GM12878 (cell line): ENCODE measurements at regions not wholly inside any gene's neighbourhood (a gene's known extent, or its start where the extent isn't known, plus 50 kb on each side); places are given as distances from the start of the nearest gene placed in this dataset.

Experiments
- ATAC-seq: fragments of 200-7000 bp; cut with Tn5 transposase; 3 replicates; pipeline ENCODE4 v1.9.1; 2020; ENCODE audit warnings: mild to moderate bottlenecking, moderate library complexity
- BruUV-seq: library from RNA; stranded (reverse); fragments of 400-500 nt; replicated peaks from 2 replicates; lab custom pipeline; 2021; lab: Mats Ljungman, UMichigan
- CTCF ChIA-PET: fragments of 300-600 bp; sonication (Branson Sonifier 250); formaldehyde crosslinking; extraction: SDS; loops from one replicate; lab custom pipeline; 2021; ENCODE audit warnings: inconsistent platforms; lab: Yijun Ruan, JAX
- POLR2A ChIA-PET: fragments of 350-600 bp; formaldehyde crosslinking; extraction: SDS; loops from one replicate; lab custom pipeline; 2021; ENCODE audit warnings: inconsistent platforms; lab: Charles Lee
- RAD21 ChIA-PET: fragments of 300-600 bp; sonication (Branson Sonifier 250); formaldehyde crosslinking; loops from one replicate; lab custom pipeline; 2023; ENCODE audit warnings: antibody characterized with exemption; ENCODE audit not compliant: unreplicated experiment; lab: Charles Lee
- SMC1A ChIA-PET: fragments of 300-600 bp; sonication (Branson Sonifier 250); formaldehyde crosslinking; loops from one replicate; lab custom pipeline; 2023; ENCODE audit not compliant: unreplicated experiment, uncharacterized antibody; lab: Charles Lee
- DNase-seq: peaks from one replicate; pipeline ENCODE4 v3.0.0-alpha.2; 2011; ENCODE audit warnings: low read depth, low spot score
- FAIRE-seq: peaks from 3 replicates; lab custom pipeline; 2011; peaks lifted over from hg19 to GRCh38; lab: Jason Lieb, UNC
- H2AFZ ChIP-seq: 2 replicates; pipeline ENCODE4 v1.6.0; 2011; ENCODE audit warnings: low read depth, low read length, control low read depth; ENCODE audit not compliant: control insufficient read depth
- H3K27ac ChIP-seq: 2 replicates; pipeline ENCODE4 v1.5.1; 2011; ENCODE audit warnings: control low read depth; ENCODE audit not compliant: control insufficient read depth, insufficient read depth
- H3K27me3 ChIP-seq, 2 experiments: replicated peaks in 1 of 2; 2 replicates each; pipeline versions ENCODE4 v1.6.0 to v1.6.1; 2011; ENCODE audit warnings: low read length in 1 of 2; ENCODE audit not compliant: control insufficient read depth in 2 of 2, insufficient read depth in 2 of 2
- H3K36me3 ChIP-seq, 2 experiments: 2 replicates each; pipeline ENCODE4 v1.5.1; 2011; ENCODE audit warnings: low read length in 1 of 2; ENCODE audit not compliant: control insufficient read depth in 2 of 2, insufficient read depth in 2 of 2
- H3K4me1 ChIP-seq: 2 replicates; pipeline ENCODE4 v1.6.1; 2011; ENCODE audit warnings: mild to moderate bottlenecking, low read length, moderate library complexity, mixed read lengths; ENCODE audit not compliant: control insufficient read depth, insufficient read depth
- H3K4me2 ChIP-seq: 2 replicates; pipeline ENCODE4 v1.6.0; 2011; ENCODE audit warnings: control low read depth; ENCODE audit not compliant: control insufficient read depth, insufficient read depth
- H3K4me3 ChIP-seq: fragments of 200-600 bp; sonication (generic); 2 replicates; pipeline ENCODE4 v1.5.1; 2016
- H3K79me2 ChIP-seq: 2 replicates; pipeline ENCODE4 v1.6.0; 2011; ENCODE audit warnings: low read length; ENCODE audit not compliant: control insufficient read depth, insufficient read depth
- H3K9ac ChIP-seq: 2 replicates; pipeline ENCODE4 v1.8.0; 2011; ENCODE audit warnings: low read length, control low read depth, mixed read lengths; ENCODE audit not compliant: control insufficient read depth, insufficient read depth
- H3K9me3 ChIP-seq: replicated peaks from 3 replicates; pipeline ENCODE4 v1.5.1; 2011; ENCODE audit warnings: mild to moderate bottlenecking, low read length; ENCODE audit not compliant: control insufficient read depth, insufficient read depth
- H4K20me1 ChIP-seq: 2 replicates; pipeline ENCODE4 v1.6.0; 2011; ENCODE audit not compliant: control insufficient read depth, insufficient read depth
- CBX5 ChIP-seq: sonication (generic); IDR thresholded peaks from 2 replicates; pipeline ENCODE4 v1.6.1; 2016; ENCODE audit warnings: low read depth, moderate library complexity, mild to moderate bottlenecking, inconsistent platforms
- CTCF ChIP-seq, 3 experiments: IDR thresholded peaks in 2 of 3; conservative IDR thresholded peaks in 1 of 3; 2 replicates each; pipeline ENCODE4 v1.5.1; 2011; ENCODE audit warnings: low read depth in 3 of 3, low read length in 3 of 3, mild to moderate bottlenecking in 3 of 3, control low read depth in 2 of 3, moderate library complexity in 2 of 3, inconsistent platforms in 1 of 3, mixed read lengths in 1 of 3; ENCODE audit not compliant: control insufficient read depth in 2 of 3, insufficient read depth in 1 of 3; ENCODE audit errors: extremely low read depth in 1 of 3
- EED ChIP-seq: sonication (generic); IDR thresholded peaks from 2 replicates; pipeline ENCODE4 v1.6.1; 2016; ENCODE audit warnings: antibody characterized with exemption, low read depth
- JUND ChIP-seq: IDR thresholded peaks from 2 replicates; pipeline ENCODE4 v1.6.1; 2012; ENCODE audit warnings: low read depth, mild to moderate bottlenecking, low read length, improper control_type of control experiment, moderate library complexity
- MEF2B ChIP-seq: fragments of 450-650 bp; IDR thresholded peaks from 2 replicates; pipeline ENCODE4 v1.6.1; 2018; ENCODE audit warnings: mild to moderate bottlenecking, moderate library complexity; ENCODE audit not compliant: partially characterized antibody, poor library complexity, severe bottlenecking
- NR2F1 ChIP-seq: fragments of 450-650 bp; conservative IDR thresholded peaks from 2 replicates; pipeline ENCODE4 v1.6.1; 2017; ENCODE audit warnings: mild to moderate bottlenecking
- PAX5 ChIP-seq: IDR thresholded peaks from 2 replicates; pipeline ENCODE4 v1.6.1; 2011; ENCODE audit warnings: low read depth, low read length, borderline replicate concordance
- RAD21 ChIP-seq: IDR thresholded peaks from 2 replicates; pipeline ENCODE4 v1.6.1; 2011; ENCODE audit warnings: mild to moderate bottlenecking, low read depth, low read length, moderate library complexity; ENCODE audit not compliant: insufficient read depth
- SMC3 ChIP-seq: IDR thresholded peaks from 2 replicates; pipeline ENCODE4 v1.6.1; 2011; ENCODE audit warnings: low read length, improper control_type of control experiment, borderline replicate concordance
- TCF3 ChIP-seq: IDR thresholded peaks from 2 replicates; pipeline ENCODE4 v1.6.1; 2012; ENCODE audit warnings: low read depth, mild to moderate bottlenecking, low read length, borderline replicate concordance; ENCODE audit not compliant: insufficient read depth
- ZNF207 ChIP-seq: fragments of 450-650 bp; IDR thresholded peaks from 2 replicates; pipeline ENCODE4 v1.6.1; 2014; ENCODE audit warnings: antibody characterized with exemption, mild to moderate bottlenecking, borderline replicate concordance
- ZNF217 ChIP-seq: fragments of 450-650 bp; IDR thresholded peaks from 2 replicates; pipeline ENCODE4 v1.6.1; 2017; ENCODE audit warnings: antibody characterized with exemption, mild to moderate bottlenecking
- WGBS: methylation state at CpG from one replicate; pipeline ENCODE4 v1.1.6; 2016; ENCODE audit warnings: low lambda C conversion rate; ENCODE audit not compliant: insufficient replicate concordance, insufficient coverage; ENCODE audit errors: missing lambda C conversion rate; 5-methylcytosine and 5-hydroxymethylcytosine counted together
- in situ Hi-C: fragments of 300-500 bp; cut with MboI; formaldehyde crosslinking; loops from 9 replicates; pipeline ENCODE4 v1.14.3; 2018; ENCODE audit warnings: mixed read lengths
- intact Hi-C: fragments of 100-400 bp; cut with micrococcal nuclease; formaldehyde crosslinking; loops from one replicate; pipeline ENCODE4 v1.14.2; 2022; ENCODE audit not compliant: unreplicated experiment
- TF ChIP-seq, protein P1 (sequence below): fragments of 450-650 bp; IDR thresholded peaks from 2 replicates; pipeline ENCODE4 v1.6.1; 2018; ENCODE audit warnings: borderline replicate concordance, mild to moderate bottlenecking; ENCODE audit not compliant: partially characterized antibody
- TF ChIP-seq, protein P2 (sequence below): IDR thresholded peaks from 2 replicates; pipeline ENCODE4 v1.6.1; 2012; ENCODE audit warnings: low read depth, low read length, improper control_type of control experiment
- TF ChIP-seq, protein P3 (sequence below): fragments of 450-650 bp; IDR thresholded peaks from 2 replicates; pipeline ENCODE4 v1.6.1; 2017; ENCODE audit warnings: mild to moderate bottlenecking, moderate library complexity

- TF ChIP-seq, protein P1, sequence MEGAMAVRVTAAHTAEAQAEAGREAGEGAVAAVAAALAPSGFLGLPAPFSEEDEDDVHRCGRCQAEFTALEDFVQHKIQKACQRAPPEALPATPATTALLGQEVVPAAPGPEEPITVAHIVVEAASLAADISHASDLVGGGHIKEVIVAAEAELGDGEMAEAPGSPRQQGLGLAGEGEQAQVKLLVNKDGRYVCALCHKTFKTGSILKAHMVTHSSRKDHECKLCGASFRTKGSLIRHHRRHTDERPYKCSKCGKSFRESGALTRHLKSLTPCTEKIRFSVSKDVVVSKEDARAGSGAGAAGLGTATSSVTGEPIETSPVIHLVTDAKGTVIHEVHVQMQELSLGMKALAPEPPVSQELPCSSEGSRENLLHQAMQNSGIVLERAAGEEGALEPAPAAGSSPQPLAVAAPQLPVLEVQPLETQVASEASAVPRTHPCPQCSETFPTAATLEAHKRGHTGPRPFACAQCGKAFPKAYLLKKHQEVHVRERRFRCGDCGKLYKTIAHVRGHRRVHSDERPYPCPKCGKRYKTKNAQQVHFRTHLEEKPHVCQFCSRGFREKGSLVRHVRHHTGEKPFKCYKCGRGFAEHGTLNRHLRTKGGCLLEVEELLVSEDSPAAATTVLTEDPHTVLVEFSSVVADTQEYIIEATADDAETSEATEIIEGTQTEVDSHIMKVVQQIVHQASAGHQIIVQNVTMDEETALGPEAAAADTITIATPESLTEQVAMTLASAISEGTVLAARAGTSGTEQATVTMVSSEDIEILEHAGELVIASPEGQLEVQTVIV = no peak
- TF ChIP-seq, protein P2, sequence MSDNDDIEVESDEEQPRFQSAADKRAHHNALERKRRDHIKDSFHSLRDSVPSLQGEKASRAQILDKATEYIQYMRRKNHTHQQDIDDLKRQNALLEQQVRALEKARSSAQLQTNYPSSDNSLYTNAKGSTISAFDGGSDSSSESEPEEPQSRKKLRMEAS = no peak
- no peak for TF ChIP-seq TCF3
- no peak for TF ChIP-seq MEF2B
Observed at GRCh38 chr13:50731400-50731799, 112.1 kb downstream of the DLEU7 start (continued).

DNA sequence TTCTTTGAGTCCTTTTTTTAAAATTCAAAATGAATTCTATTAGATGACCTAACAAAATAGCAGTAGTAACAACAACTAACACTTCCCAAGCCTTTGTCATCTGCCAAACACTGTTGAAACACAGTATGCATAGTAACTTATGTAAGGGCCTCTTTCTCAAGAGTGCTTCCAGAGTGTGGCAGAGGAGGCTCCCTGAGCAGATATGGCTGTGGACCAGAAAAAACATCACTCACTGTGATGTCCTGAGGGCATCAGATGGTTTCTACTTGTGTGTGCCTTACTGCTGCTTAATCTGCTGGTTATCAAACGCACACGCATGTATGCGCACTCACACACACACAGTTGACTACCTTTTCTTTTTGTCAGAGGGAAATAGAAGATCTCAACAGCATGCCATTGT lies 110.8 kb downstream of the DLEU7 start:
- H3K9me3 ChIP-seq = peaks cover 3% of the 10 kb centered on the region; the same call in 2 of the 3 replicates
- no peak overlapping the region for H3K9ac ChIP-seq
- TF ChIP-seq ZNF217 = no peak
- no peak for TF ChIP-seq PAX5
- TF ChIP-seq SMC3 = no peak
- no peak for TF ChIP-seq ZNF207
- no peak for TF ChIP-seq RAD21
- TF ChIP-seq NR2F1 = no peak
- TF ChIP-seq, protein P3, sequence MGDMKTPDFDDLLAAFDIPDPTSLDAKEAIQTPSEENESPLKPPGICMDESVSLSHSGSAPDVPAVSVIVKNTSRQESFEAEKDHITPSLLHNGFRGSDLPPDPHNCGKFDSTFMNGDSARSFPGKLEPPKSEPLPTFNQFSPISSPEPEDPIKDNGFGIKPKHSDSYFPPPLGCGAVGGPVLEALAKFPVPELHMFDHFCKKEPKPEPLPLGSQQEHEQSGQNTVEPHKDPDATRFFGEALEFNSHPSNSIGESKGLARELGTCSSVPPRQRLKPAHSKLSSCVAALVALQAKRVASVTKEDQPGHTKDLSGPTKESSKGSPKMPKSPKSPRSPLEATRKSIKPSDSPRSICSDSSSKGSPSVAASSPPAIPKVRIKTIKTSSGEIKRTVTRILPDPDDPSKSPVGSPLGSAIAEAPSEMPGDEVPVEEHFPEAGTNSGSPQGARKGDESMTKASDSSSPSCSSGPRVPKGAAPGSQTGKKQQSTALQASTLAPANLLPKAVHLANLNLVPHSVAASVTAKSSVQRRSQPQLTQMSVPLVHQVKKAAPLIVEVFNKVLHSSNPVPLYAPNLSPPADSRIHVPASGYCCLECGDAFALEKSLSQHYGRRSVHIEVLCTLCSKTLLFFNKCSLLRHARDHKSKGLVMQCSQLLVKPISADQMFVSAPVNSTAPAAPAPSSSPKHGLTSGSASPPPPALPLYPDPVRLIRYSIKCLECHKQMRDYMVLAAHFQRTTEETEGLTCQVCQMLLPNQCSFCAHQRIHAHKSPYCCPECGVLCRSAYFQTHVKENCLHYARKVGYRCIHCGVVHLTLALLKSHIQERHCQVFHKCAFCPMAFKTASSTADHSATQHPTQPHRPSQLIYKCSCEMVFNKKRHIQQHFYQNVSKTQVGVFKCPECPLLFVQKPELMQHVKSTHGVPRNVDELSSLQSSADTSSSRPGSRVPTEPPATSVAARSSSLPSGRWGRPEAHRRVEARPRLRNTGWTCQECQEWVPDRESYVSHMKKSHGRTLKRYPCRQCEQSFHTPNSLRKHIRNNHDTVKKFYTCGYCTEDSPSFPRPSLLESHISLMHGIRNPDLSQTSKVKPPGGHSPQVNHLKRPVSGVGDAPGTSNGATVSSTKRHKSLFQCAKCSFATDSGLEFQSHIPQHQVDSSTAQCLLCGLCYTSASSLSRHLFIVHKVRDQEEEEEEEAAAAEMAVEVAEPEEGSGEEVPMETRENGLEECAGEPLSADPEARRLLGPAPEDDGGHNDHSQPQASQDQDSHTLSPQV = no peak
- no peak for TF ChIP-seq CBX5
- TF ChIP-seq JUND = no peak
- no peak for TF ChIP-seq CTCF (IDR thresholded peaks at IDR 0.05 in 2 of 3, conservative IDR thresholded peaks at IDR 0.05 in 1 of 3; ENCODE audit: control insufficient read depth in 2 of 3, extremely low read depth in 1 of 3, insufficient read depth in 1 of 3, low read depth in 3 of 3, low read length in 3 of 3)
- no peak for TF ChIP-seq EED
- no peaks in the 10 kb centered on the region for H4K20me1 ChIP-seq
- H3K4me3 ChIP-seq = no peak overlapping the region
- no peaks in the 10 kb centered on the region for H3K79me2 ChIP-seq
- ChIA-PET CTCF (no interaction called here), RAD21 (interaction anchor here (0.8 kb wide), 1 partner anchor 23 kb away, joined by 3 read pairs; no protein-coding TSS in a partner anchor), SMC1A (no interaction called here), POLR2A (interaction anchor here (0.6 kb wide), 1 partner anchor 493 kb away, joined by 4 read pairs; no protein-coding TSS in a partner anchor)
- H3K36me3 ChIP-seq = no peaks in the 10 kb centered on the region
- intact Hi-C loops (no loop called here), in situ Hi-C loops (no loop called here)
- FAIRE-seq (no peak), DNase-seq (no peak), ATAC-seq (no peak)
- H3K4me1 ChIP-seq = no peaks in the 10 kb centered on the region
- H3K27ac ChIP-seq = no peak overlapping the region
- H3K27me3 ChIP-seq = no peaks in the 10 kb centered on the region; a peak in 1 of 4 replicates
- no peak overlapping the region for H2AFZ ChIP-seq
- WGBS = 77% methylated on average over 3 of the region's 3 CpGs
- no TSS peak for BruUV-seq
- H3K4me2 ChIP-seq = no peak overlapping the region
